GM11168 (cell line): ENCODE measurements at regions not wholly inside any gene's neighbourhood (a gene's known extent, or its start where the extent isn't known, plus 50 kb on each side); places are given as distances from the start of the nearest gene placed in this dataset.
"Not testable (repeated sequence)": the region's sequence is repeated elsewhere in the genome, so short reads cannot be mapped to it uniquely, and the experiment has no call there.

ENCODE experiments used
- in situ Hi-C: fragments of 300-500 bp; cut with MboI; formaldehyde crosslinking; loops from one replicate; pipeline ENCODE4 v1.12.0; 2022; ENCODE audit warnings: low sequenced_read_pairs; ENCODE audit not compliant: unreplicated experiment

DNA sequence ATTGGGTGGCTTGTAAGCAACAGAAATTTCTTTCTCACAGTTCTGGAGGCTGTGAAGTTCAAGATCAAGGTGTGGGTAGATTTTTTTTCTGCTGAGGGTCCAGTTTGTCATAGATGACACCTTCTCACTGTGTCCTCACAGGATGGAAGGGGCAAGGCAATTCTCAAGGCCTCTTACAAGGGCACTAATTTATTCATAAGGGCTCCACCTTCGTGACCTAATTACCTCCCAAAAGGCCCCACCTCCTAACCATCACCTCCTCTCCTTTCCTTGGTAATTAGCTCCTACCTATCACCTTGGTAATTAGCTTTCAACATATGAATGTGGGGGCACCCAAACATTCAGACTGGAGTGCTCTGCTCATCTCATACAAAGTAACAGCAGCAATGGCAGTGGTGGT is 92.3 kb upstream of the CD44 start:
- in situ Hi-C loops: no loop called here

DNA sequence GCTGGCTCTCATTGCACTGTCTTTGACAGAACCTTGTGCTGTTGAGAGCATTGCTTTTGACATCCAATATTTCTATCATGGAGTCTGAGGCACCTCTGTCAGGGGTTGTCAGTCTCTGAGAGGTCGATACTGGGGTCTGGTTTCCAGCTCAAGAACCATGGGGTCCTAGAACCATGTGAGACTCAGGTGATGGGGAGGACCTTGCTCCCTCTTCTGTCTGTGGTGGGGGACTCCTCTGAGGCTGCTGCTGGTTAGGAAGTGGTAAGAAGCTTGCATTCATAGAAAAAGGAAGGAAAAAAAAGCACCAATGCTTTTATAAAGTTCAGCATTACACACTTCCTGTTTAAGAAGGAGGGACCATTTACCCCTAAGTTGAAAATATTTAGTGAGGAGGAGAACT is 91.8 kb upstream of the CD44 start:
- in situ Hi-C loops: no loop called here

DNA sequence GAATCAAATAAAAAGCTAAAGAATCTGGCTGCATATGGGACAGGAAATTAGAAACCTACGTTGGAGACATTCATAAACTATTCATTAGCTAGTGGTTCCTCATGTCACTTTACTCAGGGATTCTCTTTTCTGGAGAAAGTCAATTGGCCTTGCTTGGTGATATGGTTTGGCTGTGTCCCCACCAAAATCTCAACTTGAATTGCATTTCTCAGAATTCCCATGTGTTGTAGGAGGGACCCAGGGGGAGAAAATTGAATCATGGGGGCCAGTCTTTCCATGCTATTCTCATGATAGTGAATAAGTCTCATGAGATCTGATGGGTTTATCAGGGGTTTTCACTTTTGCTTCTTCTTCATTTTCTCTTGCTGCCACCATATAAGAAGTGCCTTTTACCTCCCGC is 91.2 kb upstream of the CD44 start:
- in situ Hi-C loops: no loop called here

DNA sequence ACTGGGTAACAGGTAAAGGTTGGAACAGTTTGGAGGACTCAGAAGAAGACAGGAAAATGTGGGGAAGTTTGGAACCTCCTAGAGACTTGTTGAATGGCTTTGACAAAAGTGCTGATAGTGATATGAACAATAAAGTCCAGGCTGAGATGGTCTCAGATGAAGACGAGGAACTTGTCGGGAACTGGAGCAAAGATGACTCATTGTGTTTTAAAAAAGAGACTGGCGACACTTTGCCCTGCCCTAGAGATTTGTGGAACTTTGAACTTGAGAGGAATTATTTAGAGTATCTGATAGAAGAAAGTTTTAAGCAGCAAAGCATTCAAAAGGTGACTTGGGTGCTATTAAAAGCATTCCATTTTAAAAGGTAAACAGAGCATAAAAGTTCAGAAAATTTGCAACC is 90.6 kb upstream of the CD44 start:
- in situ Hi-C loops: not testable (repeated sequence)

DNA sequence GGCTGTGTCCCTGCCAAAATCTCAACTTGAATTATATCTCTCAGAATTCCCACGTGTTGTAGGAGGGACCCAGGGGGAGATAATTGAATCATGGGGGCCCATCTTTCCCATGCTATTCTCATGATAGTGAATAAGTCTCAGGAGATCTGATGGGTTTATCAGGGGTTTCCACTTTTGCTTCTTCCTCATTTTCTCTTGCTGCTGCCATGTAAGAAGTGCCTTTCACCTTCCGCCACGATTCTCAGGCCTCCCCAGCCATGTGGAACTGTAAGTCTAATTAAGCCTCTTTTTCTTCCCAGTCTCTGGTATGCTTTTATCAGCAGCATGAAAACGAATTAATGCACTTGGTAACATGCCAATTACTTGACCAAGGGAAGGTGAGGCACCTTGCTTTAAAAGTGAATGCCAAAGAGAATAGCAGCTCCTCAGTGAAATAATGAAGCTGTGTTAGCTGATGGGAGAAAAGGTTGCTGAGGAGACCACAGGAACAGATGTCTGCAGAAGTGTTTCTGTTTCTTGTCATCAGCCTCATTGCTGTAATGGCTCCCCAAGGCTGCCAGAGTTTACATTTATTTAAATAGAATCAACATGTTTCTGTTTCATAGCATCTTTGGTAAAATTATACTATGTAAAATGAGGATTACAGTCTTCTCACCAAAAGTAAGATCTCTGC is 89.0 kb upstream of the CD44 start:
- in situ Hi-C loops: no loop called here

DNA sequence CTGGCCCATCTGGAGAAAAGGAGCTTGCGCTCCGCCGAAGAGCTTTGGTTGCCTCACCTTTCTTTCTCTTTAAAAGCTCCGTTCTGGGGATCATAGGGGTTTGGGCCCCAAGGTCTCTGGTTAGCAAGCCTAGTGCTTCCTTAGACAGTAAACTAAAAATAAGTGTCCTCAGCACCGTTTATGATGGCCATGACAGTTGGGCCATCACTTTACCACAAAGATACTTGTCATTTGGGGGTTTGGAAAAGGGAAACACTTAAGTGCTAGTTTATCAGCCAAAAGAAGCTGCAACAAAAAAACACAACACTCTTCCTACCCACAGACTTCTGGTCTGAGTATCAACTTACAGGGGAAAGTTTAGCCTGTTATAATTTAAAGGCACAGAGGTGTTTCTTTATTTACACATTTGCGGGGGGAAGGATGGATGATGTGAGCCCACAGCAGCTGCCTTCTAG is 88.4 kb upstream of the CD44 start:
- in situ Hi-C loops: no loop called here

DNA sequence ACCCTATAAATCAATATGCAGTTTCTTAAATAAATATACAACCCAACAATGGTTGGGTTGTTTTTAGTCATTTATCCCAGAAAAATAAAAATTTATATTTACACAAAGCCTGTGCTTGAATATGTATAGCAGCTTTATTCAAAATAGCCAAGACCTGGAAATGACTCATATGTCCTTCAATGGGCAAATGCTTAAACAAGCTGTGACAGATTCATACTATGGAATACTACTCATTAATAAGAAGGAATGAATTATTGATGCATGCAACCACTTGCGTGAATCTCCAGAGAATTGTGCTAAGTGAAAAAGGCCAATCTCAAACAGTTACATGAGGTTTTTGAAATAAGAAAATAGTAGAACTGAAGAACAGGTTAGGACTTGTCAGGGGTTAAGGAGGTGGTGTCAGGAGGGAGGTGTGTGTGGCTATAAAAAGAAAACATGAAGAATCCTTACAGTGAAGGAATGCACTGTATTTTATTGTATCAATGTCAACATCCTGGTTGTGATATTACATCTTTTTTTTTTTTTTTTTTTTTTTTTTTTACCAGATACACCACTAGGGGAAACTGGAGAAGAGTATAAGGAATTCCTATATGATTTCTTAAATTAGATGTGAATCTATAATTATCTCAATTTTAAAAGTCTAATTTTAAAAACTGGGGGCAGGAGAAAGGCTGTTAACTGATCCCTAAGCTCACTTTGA is 82.4 kb upstream of the CD44 start:
- in situ Hi-C loops: no loop called here

DNA sequence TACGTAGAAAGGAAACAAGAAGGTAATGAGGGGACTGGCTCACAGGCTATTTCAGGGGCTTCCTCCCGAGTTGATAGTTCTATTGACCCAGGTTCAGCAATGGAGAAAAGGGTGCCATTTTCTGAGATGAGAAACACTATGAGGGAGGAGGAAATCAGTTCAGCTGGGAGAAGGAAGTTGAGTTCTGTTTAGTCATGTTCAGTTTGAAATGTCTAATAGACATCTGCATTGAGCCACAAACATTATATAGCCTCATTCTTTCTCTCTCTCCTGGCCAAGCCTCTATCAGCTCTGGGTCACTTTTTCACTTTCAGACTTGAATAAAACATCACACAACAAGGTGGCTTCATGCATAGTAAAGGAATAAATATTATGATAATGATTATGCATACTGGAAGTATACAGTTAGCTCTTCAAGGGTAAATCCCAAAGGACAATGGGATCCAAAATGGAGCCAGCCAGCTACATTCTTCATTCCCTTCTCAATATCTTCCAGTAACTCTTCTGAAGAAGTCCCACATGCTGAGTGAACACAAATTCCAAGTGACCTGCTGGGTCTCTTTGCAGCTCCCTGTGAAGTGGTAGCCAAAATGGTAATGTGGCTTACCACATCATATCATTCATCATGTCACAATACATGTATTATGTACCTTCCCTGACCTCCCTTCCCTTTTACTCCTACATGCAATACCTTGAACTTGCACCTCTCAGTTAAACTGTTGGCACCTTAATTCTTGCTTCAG is 80.9 kb upstream of the CD44 start:
- in situ Hi-C loops: no loop called here

DNA sequence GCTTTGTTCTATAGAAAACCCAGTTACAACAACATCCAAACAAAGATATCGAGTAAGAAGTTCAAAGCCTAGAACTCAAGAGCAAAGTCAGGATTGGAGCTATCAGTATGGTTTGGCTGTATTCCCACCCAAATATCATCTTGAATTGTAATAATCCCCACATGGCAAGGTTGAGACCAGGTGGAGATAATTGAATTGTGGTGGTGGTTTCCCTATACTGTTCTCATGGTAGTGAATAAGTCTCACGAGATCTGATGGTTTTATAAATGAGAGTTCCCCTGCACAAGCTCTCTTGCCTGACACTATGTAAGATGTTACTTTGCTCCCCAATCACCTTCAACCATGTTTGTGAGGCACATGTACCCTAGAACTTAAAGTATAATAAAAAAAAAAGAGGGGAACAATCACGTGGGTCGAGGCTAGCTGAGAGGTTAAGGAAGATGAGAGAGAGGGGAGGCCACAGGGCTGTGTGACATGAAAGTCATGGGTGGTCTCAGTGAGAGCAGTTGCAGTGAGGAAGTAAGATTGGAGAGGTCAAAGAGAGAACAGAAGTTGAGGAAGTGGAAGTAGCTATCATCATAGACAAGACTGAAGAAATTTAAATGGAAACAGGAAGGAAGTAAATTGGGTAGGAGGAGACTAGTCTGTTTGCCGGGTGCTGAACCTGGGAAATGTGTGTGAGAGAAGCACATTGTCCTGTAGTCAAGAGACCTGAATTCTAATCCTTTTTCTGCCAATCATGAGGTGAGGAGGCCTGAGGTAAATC is 80.1 kb upstream of the CD44 start:
- in situ Hi-C loops: no loop called here

DNA sequence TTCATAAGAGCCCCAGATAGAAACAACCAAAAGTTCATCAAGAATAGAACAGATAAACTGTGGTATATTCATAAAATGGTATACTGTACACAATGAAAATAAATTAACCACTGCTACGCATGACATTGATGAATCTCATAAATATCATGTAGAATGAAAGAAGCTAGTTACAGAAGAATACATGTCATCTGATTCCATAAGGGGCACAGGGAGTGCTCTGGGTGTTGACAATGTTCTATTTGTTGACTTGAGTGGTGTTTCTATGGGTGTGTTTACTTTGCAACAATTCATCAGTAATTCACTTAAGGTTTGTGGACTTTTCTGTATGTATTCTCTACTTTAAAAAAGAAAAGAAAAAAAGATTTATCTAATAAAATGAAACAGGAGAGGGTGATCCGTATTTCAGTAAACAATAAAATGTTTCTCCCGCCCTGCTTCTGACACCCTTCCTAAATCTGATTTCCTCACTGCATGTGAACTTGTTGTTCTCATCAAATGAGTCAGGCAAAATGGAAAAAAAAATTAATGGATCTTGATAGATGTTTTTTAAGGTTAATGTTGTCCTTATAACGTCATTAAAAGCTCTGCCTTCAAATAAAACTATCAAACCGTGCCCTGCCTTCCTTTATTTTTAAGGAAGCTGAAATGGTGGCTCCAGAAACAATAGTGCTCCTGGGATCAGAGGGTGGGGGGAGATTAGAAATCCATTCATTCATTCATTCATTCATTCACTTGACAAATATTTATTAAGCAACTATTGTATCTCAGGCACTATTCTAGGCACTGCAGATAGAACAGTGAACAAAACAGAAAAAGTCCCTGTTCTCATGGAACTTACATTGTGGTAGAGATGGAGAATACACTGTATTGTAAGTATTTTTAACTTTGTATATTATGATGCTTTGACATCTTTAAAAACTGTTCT is 77.2 kb upstream of the CD44 start:
- in situ Hi-C loops: no loop called here

DNA sequence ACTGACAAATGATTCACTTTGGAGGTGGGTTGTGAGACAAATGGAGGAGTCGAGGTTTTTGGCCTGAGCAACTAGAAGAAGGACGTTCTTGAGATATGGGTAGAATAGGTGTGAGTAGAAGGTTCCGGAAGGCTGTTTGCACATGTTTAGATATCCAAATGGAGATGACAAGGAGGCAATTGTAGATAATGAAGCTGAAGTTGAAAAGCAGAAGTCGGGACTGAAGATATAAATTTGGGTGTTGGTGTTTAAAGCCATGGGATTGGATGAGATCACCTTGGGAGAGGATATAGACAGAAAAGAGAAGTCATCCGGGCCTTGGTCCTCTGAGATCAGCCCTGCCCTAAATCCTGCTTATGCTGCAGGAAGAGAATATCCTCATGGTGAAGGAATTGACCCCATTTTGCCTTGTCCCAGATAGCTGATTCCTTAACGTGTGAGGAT is 75.5 kb upstream of the CD44 start:
- in situ Hi-C loops: no loop called here

DNA sequence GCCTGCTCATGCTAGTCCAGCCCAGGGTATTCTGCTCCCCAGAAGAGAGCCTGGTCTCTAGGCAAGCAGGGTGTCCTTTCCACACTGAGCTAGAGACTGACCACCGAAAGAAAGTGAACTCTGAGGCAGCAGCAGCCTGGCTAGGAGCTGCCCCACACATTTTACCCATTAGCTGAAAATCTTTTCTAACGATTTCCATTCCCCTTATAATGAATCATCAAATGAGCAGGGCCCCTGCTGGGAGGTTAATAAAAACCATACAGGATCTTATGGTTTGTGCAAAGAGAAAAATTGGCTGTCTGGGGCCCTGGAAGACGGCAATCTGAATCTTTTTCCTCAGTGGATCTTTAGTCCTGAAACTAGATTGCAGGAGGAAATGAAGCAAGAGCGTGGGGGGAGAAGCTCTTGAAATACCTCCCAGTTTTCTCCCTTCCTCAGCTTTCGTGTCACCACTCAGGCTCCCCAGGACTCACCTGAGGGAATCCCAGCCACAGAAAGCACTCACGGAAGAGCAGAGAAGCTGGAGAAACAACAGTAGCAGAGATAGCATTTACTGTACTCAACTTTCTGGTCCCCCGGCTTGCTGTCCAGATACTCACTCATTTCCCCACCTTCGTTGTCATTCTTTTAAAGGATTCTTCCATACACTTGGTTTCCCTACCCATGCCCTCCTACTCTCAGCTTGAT is 74.7 kb upstream of the CD44 start:
- in situ Hi-C loops: no loop called here

DNA sequence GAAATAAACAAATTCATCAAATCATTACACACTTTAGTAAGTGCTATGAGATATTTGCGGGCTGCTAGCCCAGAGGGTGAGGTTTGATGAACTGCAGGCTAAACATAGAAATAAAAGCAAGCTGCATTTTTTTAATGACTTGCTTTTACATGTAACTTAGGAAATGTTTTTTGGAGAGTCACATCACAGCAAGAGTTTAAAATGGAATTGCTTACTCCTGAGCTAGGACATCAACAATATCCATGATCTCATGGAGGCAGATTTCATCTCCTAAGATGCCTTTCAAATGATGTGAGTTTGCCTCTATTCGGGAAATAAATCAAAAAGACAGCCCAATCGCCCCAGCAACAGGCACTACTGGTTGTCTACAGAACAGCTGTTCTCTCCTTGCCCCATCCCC is 73.4 kb upstream of the CD44 start:
- in situ Hi-C loops: no loop called here

DNA sequence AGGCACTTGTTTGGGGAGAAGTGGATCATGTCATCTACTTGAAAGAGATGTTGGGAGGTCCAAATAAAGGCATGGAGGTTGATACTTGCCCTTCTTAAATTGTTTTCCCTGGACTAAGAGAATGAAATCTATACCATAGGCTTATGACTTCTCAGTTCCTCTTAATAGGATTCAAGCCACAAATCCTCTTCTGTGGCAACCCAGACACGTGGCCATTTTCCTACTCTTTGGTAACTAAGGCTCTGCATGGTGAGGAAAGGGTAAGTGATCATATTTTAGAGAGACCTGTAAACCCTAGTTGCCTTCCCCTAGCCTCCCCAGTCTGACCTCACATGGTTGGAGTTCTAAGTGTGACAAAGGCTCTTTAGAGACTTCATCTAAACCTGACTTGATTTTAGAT is 72.9 kb upstream of the CD44 start:
- in situ Hi-C loops: no loop called here

DNA sequence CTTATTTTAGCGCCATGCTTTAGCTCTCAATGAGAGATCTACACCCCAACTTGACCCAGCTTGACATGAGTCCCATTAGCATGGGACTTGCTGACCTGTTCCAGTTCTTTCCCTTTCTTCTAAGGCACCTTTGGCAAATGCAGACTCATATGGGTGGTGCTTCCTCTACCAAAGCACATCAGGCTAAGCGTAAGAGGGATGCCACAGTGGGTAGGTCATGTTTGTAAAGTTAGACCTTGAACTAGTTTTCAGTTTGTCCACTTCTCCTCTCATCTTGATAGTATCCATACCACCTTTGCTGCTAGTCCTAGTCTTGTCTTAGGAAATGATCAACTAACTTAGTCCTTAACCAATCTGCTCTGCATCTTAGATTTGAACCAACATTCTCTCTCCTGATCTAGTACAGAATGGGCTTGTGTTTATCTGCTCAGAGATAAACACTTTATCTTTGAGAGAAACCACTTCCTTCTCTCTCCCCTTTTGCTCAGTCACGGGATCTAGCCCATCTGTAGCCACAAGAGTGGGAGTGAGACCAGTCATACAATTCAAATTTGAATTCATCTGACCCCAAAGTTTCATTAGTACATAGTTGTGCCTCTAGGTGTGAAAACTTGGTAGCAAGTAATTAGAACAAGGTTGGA is 72.1 kb upstream of the CD44 start:
- in situ Hi-C loops: no loop called here

DNA sequence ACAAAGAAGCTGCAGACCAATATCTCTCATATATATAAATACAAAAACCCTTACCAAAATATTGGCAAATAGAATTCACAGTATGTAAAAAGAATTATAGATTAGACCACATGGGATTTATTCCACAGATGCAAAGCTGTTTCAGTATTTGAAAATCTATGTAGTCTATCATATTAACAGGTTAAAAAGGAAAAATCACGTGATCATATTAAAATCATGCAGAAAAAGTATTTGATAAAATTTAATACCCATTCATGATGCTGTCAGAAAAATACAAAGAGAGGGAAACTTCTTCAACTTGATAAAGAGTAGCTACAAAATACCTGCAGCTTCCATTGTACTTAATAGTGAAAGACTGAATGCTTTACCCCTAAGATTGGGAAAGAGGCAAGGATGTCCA is 67.2 kb upstream of the CD44 start:
- in situ Hi-C loops: no loop called here

DNA sequence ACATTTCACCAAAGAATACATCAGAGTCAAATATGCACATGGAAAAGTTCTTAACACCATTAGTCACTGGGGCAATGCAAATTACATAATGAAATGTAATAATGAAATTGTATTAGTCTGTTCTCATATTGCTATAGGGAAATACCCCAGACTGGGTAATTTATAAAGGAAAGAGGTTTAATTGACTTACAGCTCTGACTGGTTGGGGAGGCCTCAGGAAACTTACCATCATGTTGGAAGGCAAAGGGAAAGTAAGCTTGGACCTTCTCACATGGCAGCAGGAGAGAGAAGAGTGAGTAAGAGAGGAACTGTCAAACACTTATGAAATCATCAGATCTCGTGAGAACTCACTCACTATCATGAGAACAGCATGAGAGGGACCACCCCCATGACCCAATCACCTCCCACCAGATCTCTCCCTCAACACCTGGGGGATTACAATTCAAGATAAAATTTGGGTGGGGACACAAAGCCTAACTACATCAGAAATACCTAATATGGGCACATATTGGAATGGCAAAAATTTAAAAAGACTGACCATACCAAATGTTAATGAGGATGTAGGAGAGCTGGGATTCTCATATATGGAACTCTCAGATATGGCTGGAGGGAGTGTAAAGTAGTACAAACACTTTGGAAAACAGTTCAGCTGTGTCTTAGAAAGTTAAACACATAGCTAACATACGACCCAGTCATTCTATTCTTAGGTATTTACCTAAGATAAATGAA is 65.1 kb upstream of the CD44 start:
- in situ Hi-C loops: no loop called here
